IMR-90 (cell line): ENCODE measurements at regions not wholly inside any gene's neighbourhood (a gene's known extent, or its start where the extent isn't known, plus 50 kb on each side); places are given as distances from the start of the nearest gene placed in this dataset.

ENCODE experiments used
- ATAC-seq: fragments of 200-7000 bp; cut with Tn5 transposase; 2 replicates; pipeline ENCODE4 v1.9.1; 2020; ENCODE audit warnings: low read depth, mild to moderate bottlenecking, moderate library complexity
- BruUV-seq: library from RNA; stranded (reverse); fragments of 400-500 nt; replicated peaks from 2 replicates; lab custom pipeline; 2021; lab: Mats Ljungman, UMichigan
- CTCF ChIA-PET: fragments of 300-600 bp; formaldehyde crosslinking; extraction: SDS; loops from one replicate; lab custom pipeline; 2021; ENCODE audit warnings: antibody characterized with exemption; lab: Yijun Ruan, JAX
- POLR2A ChIA-PET: fragments of 300-600 bp; sonication (Branson Sonifier 250); formaldehyde crosslinking; loops from one replicate; lab custom pipeline; 2022; ENCODE audit warnings: antibody characterized with exemption; ENCODE audit not compliant: unreplicated experiment; lab: Charles Lee
- DNase-seq: peaks from one replicate; pipeline ENCODE4 v3.0.0; 2013
- H2AFZ ChIP-seq: replicated peaks from 2 replicates; pipeline ENCODE3; 2013; ENCODE audit warnings: low read length, mild to moderate bottlenecking; ENCODE audit not compliant: poor library complexity
- H2AK5ac ChIP-seq: 2 replicates; pipeline ENCODE4 v1.6.1; 2013; ENCODE audit warnings: low read depth, low read length, inconsistent platforms
- H2AK9ac ChIP-seq: replicated peaks from 2 replicates; pipeline ENCODE3; 2013; ENCODE audit warnings: mild to moderate bottlenecking, low read depth, low read length, moderate library complexity; ENCODE audit not compliant: poor library complexity
- H2BK120ac ChIP-seq: 2 replicates; pipeline ENCODE4 v1.6.1; 2013; ENCODE audit warnings: low read depth, low read length, inconsistent platforms
- H2BK15ac ChIP-seq: 3 replicates; pipeline ENCODE4 v1.6.1; 2013; ENCODE audit warnings: low read depth, low read length, inconsistent platforms
- H2BK20ac ChIP-seq: 2 replicates; pipeline ENCODE4 v1.6.1; 2013; ENCODE audit warnings: low read depth, mild to moderate bottlenecking, inconsistent platforms, low read length, moderate library complexity
- H2BK5ac ChIP-seq: 2 replicates; pipeline ENCODE4 v1.6.1; 2013; ENCODE audit warnings: mild to moderate bottlenecking, low read depth, low read length, inconsistent platforms; ENCODE audit not compliant: poor library complexity, severe bottlenecking
- H3K14ac ChIP-seq: replicated peaks from 2 replicates; pipeline ENCODE4 v1.6.1; 2013; ENCODE audit warnings: low read depth, low read length, inconsistent platforms
- H3K18ac ChIP-seq: 2 replicates; pipeline ENCODE4 v1.6.1; 2013; ENCODE audit warnings: low read depth, low read length, control low read depth
- H3K23ac ChIP-seq: 2 replicates; pipeline ENCODE4 v1.6.1; 2013; ENCODE audit warnings: low read depth, low read length, inconsistent platforms
- H3K27ac ChIP-seq: 2 replicates; pipeline ENCODE4 v1.5.1; 2013; ENCODE audit warnings: mild to moderate bottlenecking, control low read depth, low read length; ENCODE audit not compliant: insufficient read depth
- H3K27me3 ChIP-seq: 2 replicates; pipeline ENCODE4 v1.6.1; 2013; ENCODE audit warnings: low read length; ENCODE audit not compliant: control insufficient read depth, insufficient read depth
- H3K36me3 ChIP-seq: 2 replicates; pipeline ENCODE4 v1.6.1; 2013; ENCODE audit warnings: low read length, mixed read lengths; ENCODE audit not compliant: control insufficient read depth, insufficient read depth
- H3K4ac ChIP-seq: 2 replicates; pipeline ENCODE4 v1.6.1; 2013; ENCODE audit warnings: low read depth, low read length, inconsistent platforms
- H3K4me1 ChIP-seq: 2 replicates; pipeline ENCODE4 v1.6.1; 2013; ENCODE audit warnings: low read length, mixed read lengths; ENCODE audit not compliant: control insufficient read depth, insufficient read depth
- H3K4me2 ChIP-seq: 2 replicates; pipeline ENCODE4 v1.6.1; 2013; ENCODE audit warnings: low read depth, mild to moderate bottlenecking, control low read depth, low read length, moderate library complexity
- H3K4me3 ChIP-seq: 2 replicates; pipeline ENCODE4 v1.5.1; 2013; ENCODE audit warnings: low read depth, mild to moderate bottlenecking, control low read depth, low read length, moderate library complexity; ENCODE audit not compliant: insufficient read depth
- H3K56ac ChIP-seq: 2 replicates; pipeline ENCODE4 v1.6.1; 2013; ENCODE audit warnings: low read length, inconsistent platforms; ENCODE audit not compliant: insufficient read depth; ENCODE audit errors: extremely low read depth
- H3K79me1 ChIP-seq, 2 experiments: 2 replicates each; pipeline ENCODE4 v1.6.1; 2013; ENCODE audit warnings: low read length in 2 of 2, inconsistent platforms in 1 of 2, low read depth in 1 of 2
- H3K9ac ChIP-seq: 2 replicates; pipeline ENCODE4 v1.6.1; 2013; ENCODE audit warnings: low read depth, low read length, control low read depth
- H3K9me1 ChIP-seq: 2 replicates; pipeline ENCODE4 v1.6.1; 2013; ENCODE audit warnings: low read length, inconsistent platforms; ENCODE audit not compliant: insufficient read depth
- H3K9me3 ChIP-seq: 2 replicates; pipeline ENCODE4 v1.6.1; 2013; ENCODE audit warnings: low read length; ENCODE audit not compliant: control insufficient read depth, insufficient read depth
- H4K20me1 ChIP-seq: 2 replicates; pipeline ENCODE4 v1.6.1; 2013; ENCODE audit warnings: low read length, inconsistent platforms; ENCODE audit not compliant: insufficient read depth
- H4K5ac ChIP-seq: 2 replicates; pipeline ENCODE4 v1.6.1; 2013; ENCODE audit warnings: mild to moderate bottlenecking, low read depth, low read length, control low read depth
- H4K8ac ChIP-seq, 2 experiments: 2 replicates each; pipeline ENCODE4 v1.6.1; 2013; ENCODE audit warnings: low read depth in 2 of 2, low read length in 2 of 2, control low read depth in 1 of 2, inconsistent platforms in 1 of 2
- H4K91ac ChIP-seq: 2 replicates; pipeline ENCODE4 v1.6.1; 2013; ENCODE audit warnings: low read depth, low read length, inconsistent platforms; ENCODE audit not compliant: insufficient read depth
- BHLHE40 ChIP-seq: fragments of 150-350 bp; IDR thresholded peaks from 2 replicates; pipeline ENCODE4 v1.6.1; 2016; ENCODE audit warnings: mild to moderate bottlenecking, low read depth, low read length
- CEBPB ChIP-seq: IDR thresholded peaks from 2 replicates; pipeline ENCODE4 v1.6.1; 2012; ENCODE audit warnings: low read depth, low read length, improper control_type of control experiment
- CHD1 ChIP-seq: IDR thresholded peaks from 2 replicates; pipeline ENCODE4 v1.6.1; 2012; ENCODE audit warnings: low read depth, low read length, improper control_type of control experiment
- ELK1 ChIP-seq: fragments of 150-350 bp; IDR thresholded peaks from 2 replicates; pipeline ENCODE4 v1.6.1; 2016; ENCODE audit warnings: low read depth, mild to moderate bottlenecking, low read length, moderate library complexity, borderline replicate concordance
- FOS ChIP-seq: fragments of 150-350 bp; IDR thresholded peaks from 2 replicates; pipeline ENCODE4 v1.6.1; 2016; ENCODE audit warnings: low read depth, low read length
- MAFK ChIP-seq: IDR thresholded peaks from 2 replicates; pipeline ENCODE4 v1.6.1; 2012; ENCODE audit warnings: low read depth, low read length, improper control_type of control experiment
- MAZ ChIP-seq: IDR thresholded peaks from 2 replicates; pipeline ENCODE4 v1.6.1; 2012; ENCODE audit warnings: low read depth, mild to moderate bottlenecking, low read length, improper control_type of control experiment, moderate library complexity, borderline replicate concordance
- MXI1 ChIP-seq: IDR thresholded peaks from 2 replicates; pipeline ENCODE4 v1.6.1; 2012; ENCODE audit warnings: low read depth, mild to moderate bottlenecking, low read length, moderate library complexity, borderline replicate concordance
- NFE2L2 ChIP-seq: fragments of 150-350 bp; IDR thresholded peaks from 2 replicates; pipeline ENCODE4 v1.6.1; 2016; ENCODE audit warnings: low read depth, mild to moderate bottlenecking, low read length
- POLR2A ChIP-seq: IDR thresholded peaks from 2 replicates; pipeline ENCODE4 v1.6.1; 2012; ENCODE audit warnings: mild to moderate bottlenecking, low read depth, low read length
- RAD21 ChIP-seq: IDR thresholded peaks from 2 replicates; pipeline ENCODE4 v1.6.1; 2012; ENCODE audit warnings: low read length, improper control_type of control experiment
- RCOR1 ChIP-seq: IDR thresholded peaks from 2 replicates; pipeline ENCODE4 v1.6.1; 2012; ENCODE audit warnings: mild to moderate bottlenecking, low read length, improper control_type of control experiment; ENCODE audit not compliant: insufficient replicate concordance
- SMC3 ChIP-seq: fragments of 150-350 bp; IDR thresholded peaks from 2 replicates; pipeline ENCODE4 v1.6.1; 2016; ENCODE audit warnings: low read depth, mild to moderate bottlenecking, antibody characterized with exemption, low read length, moderate library complexity
- WGBS, 2 experiments: methylation state at CpG; one replicate each; pipeline versions ENCODE4 v1.1.5 to v1.1.7; 2013; ENCODE audit warnings: missing lambda C conversion rate in 2 of 2; ENCODE audit not compliant: insufficient read length in 1 of 2; ENCODE audit errors: extremely low coverage in 2 of 2; 5-methylcytosine and 5-hydroxymethylcytosine counted together
- dilution Hi-C: fragments of 300-500 bp; cut with HindIII; formaldehyde crosslinking; loops from one replicate; pipeline ENCODE4 v1.14.3; 2018; ENCODE audit warnings: low sequenced_read_pairs; ENCODE audit not compliant: unreplicated experiment
- in situ Hi-C: fragments of 300-500 bp; cut with MboI; formaldehyde crosslinking; loops from 3 replicates; pipeline ENCODE4 v1.14.3; 2019; ENCODE audit warnings: low sequenced_read_pairs, inconsistent platforms, mixed read lengths
- intact Hi-C: fragments of 100-400 bp; cut with micrococcal nuclease; formaldehyde crosslinking; loops from 2 replicates; pipeline ENCODE4 v1.10.0; 2022
- TF ChIP-seq, protein P1 (sequence below): fragments of 150-350 bp; IDR thresholded peaks from 2 replicates; pipeline ENCODE4 v1.6.1; 2017; ENCODE audit warnings: mild to moderate bottlenecking, antibody characterized with exemption, low read length, low read depth
- TF ChIP-seq, protein P2 (sequence below): conservative IDR thresholded peaks from 2 replicates; pipeline ENCODE4 v1.5.1; 2012; ENCODE audit warnings: mild to moderate bottlenecking, low read depth, low read length, improper control_type of control experiment

DNA sequence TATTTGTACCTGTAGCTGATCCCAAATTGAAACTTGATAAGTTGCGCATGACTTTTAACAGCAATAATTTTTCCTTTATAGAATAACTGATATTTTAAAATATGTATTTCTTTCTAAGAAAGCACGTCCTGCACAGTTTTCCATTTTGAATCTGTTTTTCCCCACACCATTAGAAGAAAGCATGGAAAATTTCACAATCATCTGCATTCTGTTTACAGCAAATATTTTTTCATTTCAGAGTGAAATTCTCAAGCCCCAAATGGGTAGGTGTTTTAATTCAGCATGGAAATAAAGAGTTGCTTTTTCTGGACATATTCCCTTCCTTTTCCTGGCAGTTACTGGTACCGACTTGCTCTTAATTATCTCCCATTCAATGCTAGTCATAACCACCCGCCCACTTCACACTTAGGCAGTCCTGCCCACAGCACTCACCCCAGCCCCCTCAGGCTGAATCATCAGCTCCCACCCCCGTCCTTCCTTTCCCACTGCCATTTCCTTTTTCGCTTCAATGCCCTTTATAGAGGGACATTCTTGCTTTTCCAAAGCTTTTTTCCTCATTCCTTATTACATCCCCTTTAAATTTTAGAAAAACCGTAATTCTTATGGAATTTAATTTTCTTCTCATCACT, 89.2 kb upstream of the GLS start:
- no peak overlapping the region; the same call in 1 of the 2 replicates for H3K18ac ChIP-seq
- no peak overlapping the region for H4K91ac ChIP-seq
- H3K14ac ChIP-seq: no peak overlapping the region
- H3K27me3 ChIP-seq: no peaks in the 10 kb centered on the region
- no peak overlapping the region for H3K9ac ChIP-seq
- H3K27ac ChIP-seq: peak overlapping the region; percentile 37; the same call in 1 of the 2 replicates
- H3K36me3 ChIP-seq: no peaks in the 10 kb centered on the region
- peaks cover 6% of the 10 kb centered on the region; the same call in 1 of the 2 replicates for H3K9me1 ChIP-seq
- H2BK120ac ChIP-seq: no peak overlapping the region
- H4K20me1 ChIP-seq: no peaks in the 10 kb centered on the region
- dilution Hi-C loops (no loop called here), intact Hi-C loops (no loop called here), in situ Hi-C loops (loop anchor here (25.0 kb wide), 1 partner anchor 346 kb away; no protein-coding TSS in a partner anchor)
- H3K9me3 ChIP-seq: no peaks in the 10 kb centered on the region
- no CpG with 5 or more reads among the region's 7 CpGs for WGBS, 2 experiments
- H3K4ac ChIP-seq: no peak overlapping the region
- peaks cover 6% of the 10 kb centered on the region for H3K4me1 ChIP-seq
- H2BK20ac ChIP-seq: no peak overlapping the region
- H2AK5ac ChIP-seq: no peak overlapping the region
- peak overlapping the region; percentile 42 for H2BK5ac ChIP-seq
- CTCF ChIA-PET: interaction anchor here (0.8 kb wide), 1 partner anchor 10 kb away, joined by 3 read pairs; no protein-coding TSS in a partner anchor
- H4K5ac ChIP-seq: no peak overlapping the region
- peak overlapping the region in 1 of 2 experiments; percentile 3; a peak in 1 of 4 replicates for H4K8ac ChIP-seq
- no TSS peak for BruUV-seq
- no peak overlapping the region for H3K23ac ChIP-seq
- peak; percentile 84 for ATAC-seq
- H3K79me1 ChIP-seq: no peaks in the 10 kb centered on the region
- H2AK9ac ChIP-seq: no peak overlapping the region
- DNase-seq: peak; percentile 59
- no peak overlapping the region; the same call in 1 of the 2 replicates for H3K56ac ChIP-seq
- POLR2A ChIA-PET: no interaction called here
- H2AFZ ChIP-seq: peak overlapping the region; percentile 75
- no peak overlapping the region for H2BK15ac ChIP-seq
- H3K4me2 ChIP-seq: peak overlapping the region; percentile 44
- no peak overlapping the region for H3K4me3 ChIP-seq
- TF ChIP-seq MXI1 (no peak), NFE2L2 (no peak), ELK1 (no peak), POLR2A (no peak), RAD21 (no peak), FOS (peak; percentile 39), CHD1 (no peak), MAZ (peak; percentile 36; the same call in 1 of the 2 replicates), RCOR1 (no peak), CEBPB (peak; percentile 53; the same call in 1 of the 2 replicates), MAFK (no peak), BHLHE40 (no peak), SMC3 (no peak)
- TF ChIP-seq, protein P1, sequence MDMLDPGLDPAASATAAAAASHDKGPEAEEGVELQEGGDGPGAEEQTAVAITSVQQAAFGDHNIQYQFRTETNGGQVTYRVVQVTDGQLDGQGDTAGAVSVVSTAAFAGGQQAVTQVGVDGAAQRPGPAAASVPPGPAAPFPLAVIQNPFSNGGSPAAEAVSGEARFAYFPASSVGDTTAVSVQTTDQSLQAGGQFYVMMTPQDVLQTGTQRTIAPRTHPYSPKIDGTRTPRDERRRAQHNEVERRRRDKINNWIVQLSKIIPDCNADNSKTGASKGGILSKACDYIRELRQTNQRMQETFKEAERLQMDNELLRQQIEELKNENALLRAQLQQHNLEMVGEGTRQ: no peak
- TF ChIP-seq, protein P2, sequence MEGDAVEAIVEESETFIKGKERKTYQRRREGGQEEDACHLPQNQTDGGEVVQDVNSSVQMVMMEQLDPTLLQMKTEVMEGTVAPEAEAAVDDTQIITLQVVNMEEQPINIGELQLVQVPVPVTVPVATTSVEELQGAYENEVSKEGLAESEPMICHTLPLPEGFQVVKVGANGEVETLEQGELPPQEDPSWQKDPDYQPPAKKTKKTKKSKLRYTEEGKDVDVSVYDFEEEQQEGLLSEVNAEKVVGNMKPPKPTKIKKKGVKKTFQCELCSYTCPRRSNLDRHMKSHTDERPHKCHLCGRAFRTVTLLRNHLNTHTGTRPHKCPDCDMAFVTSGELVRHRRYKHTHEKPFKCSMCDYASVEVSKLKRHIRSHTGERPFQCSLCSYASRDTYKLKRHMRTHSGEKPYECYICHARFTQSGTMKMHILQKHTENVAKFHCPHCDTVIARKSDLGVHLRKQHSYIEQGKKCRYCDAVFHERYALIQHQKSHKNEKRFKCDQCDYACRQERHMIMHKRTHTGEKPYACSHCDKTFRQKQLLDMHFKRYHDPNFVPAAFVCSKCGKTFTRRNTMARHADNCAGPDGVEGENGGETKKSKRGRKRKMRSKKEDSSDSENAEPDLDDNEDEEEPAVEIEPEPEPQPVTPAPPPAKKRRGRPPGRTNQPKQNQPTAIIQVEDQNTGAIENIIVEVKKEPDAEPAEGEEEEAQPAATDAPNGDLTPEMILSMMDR: no peak
